ENCODE measurements at regions not wholly inside any gene's neighbourhood (a gene's known extent, or its start where the extent isn't known, plus 50 kb on each side); places are given as distances from the start of the nearest gene placed in this dataset.

GRCh38 chr20:22914291-22914690 is 120.8 kb upstream of the SSTR4 start:
- no peak overlapping the region for H3K27ac ChIP-seq
- TF ChIP-seq ZFX (IDR thresholded peaks at IDR 0.05; ENCODE audit: borderline replicate concordance): no peak
- no peak for TF ChIP-seq CTCF (IDR thresholded peaks at IDR 0.05)

GRCh38 chr20:22915512-22915911 is 119.6 kb upstream of the SSTR4 start:
- no peak overlapping the region for H3K27ac ChIP-seq
- no peak for TF ChIP-seq CTCF (IDR thresholded peaks at IDR 0.05)
- TF ChIP-seq ZFX (IDR thresholded peaks at IDR 0.05; ENCODE audit: borderline replicate concordance): no peak

- no peak for TF ChIP-seq CTCF (IDR thresholded peaks at IDR 0.05)
- TF ChIP-seq ZFX (IDR thresholded peaks at IDR 0.05; ENCODE audit: borderline replicate concordance): no peak
- H3K27ac ChIP-seq: no peak overlapping the region
Measured at GRCh38 chr20:22916021-22916842, 118.9 kb upstream of the SSTR4 start.

- TF ChIP-seq CTCF (IDR thresholded peaks at IDR 0.05) (no peak), ZFX (IDR thresholded peaks at IDR 0.05; ENCODE audit: borderline replicate concordance) (no peak)
- no peak overlapping the region for H3K27ac ChIP-seq
Measured at GRCh38 chr20:22918286-22918983, 116.7 kb upstream of the SSTR4 start.

- no peak for TF ChIP-seq CTCF (IDR thresholded peaks at IDR 0.05)
- no peak for TF ChIP-seq ZFX (IDR thresholded peaks at IDR 0.05; ENCODE audit: borderline replicate concordance)
- H3K27ac ChIP-seq: no peak overlapping the region
Measured at GRCh38 chr20:22920898-22921297, 114.2 kb upstream of the SSTR4 start.

- TF ChIP-seq CTCF (IDR thresholded peaks at IDR 0.05) (no peak), ZFX (IDR thresholded peaks at IDR 0.05; ENCODE audit: borderline replicate concordance) (no peak)
- no peak overlapping the region for H3K27ac ChIP-seq
Measured at GRCh38 chr20:22921595-22922421, 113.3 kb upstream of the SSTR4 start.
